Muscle layer of duodenum (tissue), 2 donors: ENCODE measurements at regions not wholly inside any gene's neighbourhood (a gene's known extent, or its start where the extent isn't known, plus 50 kb on each side); places are given as distances from the start of the nearest gene placed in this dataset.

Experiments used
- H3K27ac ChIP-seq: one replicate; pipeline ENCODE4 v1.7.0; 2013; ENCODE audit warnings: mild to moderate bottlenecking, low read length
- H3K27me3 ChIP-seq: one replicate; pipeline ENCODE4 v1.7.0; 2013; ENCODE audit warnings: low read depth, mild to moderate bottlenecking, control low read depth, low read length
- H3K36me3 ChIP-seq, 2 donors: one replicate each; pipeline ENCODE4 v1.7.0; 2013; ENCODE audit warnings: low read length in 2 of 2, control low read depth in 1 of 2, mild to moderate bottlenecking in 1 of 2; ENCODE audit not compliant: insufficient read depth in 2 of 2, control insufficient read depth in 1 of 2
- H3K4me1 ChIP-seq, 2 donors: one replicate each; pipeline ENCODE4 v1.7.0; 2013; ENCODE audit warnings: low read length in 2 of 2, mild to moderate bottlenecking in 2 of 2, control low read depth in 1 of 2, moderate library complexity in 1 of 2; ENCODE audit not compliant: insufficient read depth in 2 of 2, control insufficient read depth in 1 of 2
- H3K4me3 ChIP-seq, 2 donors: one replicate each; pipeline ENCODE4 v1.7.0; 2013; ENCODE audit warnings: low read length in 2 of 2, low read depth in 1 of 2, mild to moderate bottlenecking in 1 of 2
- H3K9me3 ChIP-seq, 2 donors: one replicate each; pipeline ENCODE4 v1.7.0; 2013; ENCODE audit warnings: low read length in 2 of 2, control low read depth in 1 of 2, mild to moderate bottlenecking in 1 of 2; ENCODE audit not compliant: control insufficient read depth in 1 of 2
- donor health status: healthy.

- Histone ChIP-seq H3K4me3 (no peak overlapping the region), H3K36me3 (no peaks in the 10 kb centered on the region), H3K9me3 (no peaks in the 10 kb centered on the region), H3K4me1 (no peaks in the 10 kb centered on the region), H3K27ac (no peak overlapping the region), H3K27me3 (no peaks in the 10 kb centered on the region)
These were observed 171.6 kb downstream of the SLC6A15 start for GRCh38 chr12:84741031-84741430.

- H3K36me3 ChIP-seq, result no peaks in the 10 kb centered on the region
- H3K9me3 ChIP-seq, result no peaks in the 10 kb centered on the region
- H3K4me3 ChIP-seq, result no peak overlapping the region
- no peaks in the 10 kb centered on the region for H3K4me1 ChIP-seq
- no peaks in the 10 kb centered on the region for H3K27me3 ChIP-seq
- H3K27ac ChIP-seq, result no peak overlapping the region
These were observed 172.0 kb downstream of the SLC6A15 start for GRCh38 chr12:84740602-84741001.

- H3K27ac ChIP-seq, result no peak overlapping the region
- no peak overlapping the region for H3K4me3 ChIP-seq
- H3K27me3 ChIP-seq, result no peaks in the 10 kb centered on the region
- H3K4me1 ChIP-seq, result no peaks in the 10 kb centered on the region
- H3K36me3 ChIP-seq, result no peaks in the 10 kb centered on the region
- H3K9me3 ChIP-seq, result no peaks in the 10 kb centered on the region
These were observed 174.1 kb downstream of the SLC6A15 start for GRCh38 chr12:84738481-84738972.

DNA sequence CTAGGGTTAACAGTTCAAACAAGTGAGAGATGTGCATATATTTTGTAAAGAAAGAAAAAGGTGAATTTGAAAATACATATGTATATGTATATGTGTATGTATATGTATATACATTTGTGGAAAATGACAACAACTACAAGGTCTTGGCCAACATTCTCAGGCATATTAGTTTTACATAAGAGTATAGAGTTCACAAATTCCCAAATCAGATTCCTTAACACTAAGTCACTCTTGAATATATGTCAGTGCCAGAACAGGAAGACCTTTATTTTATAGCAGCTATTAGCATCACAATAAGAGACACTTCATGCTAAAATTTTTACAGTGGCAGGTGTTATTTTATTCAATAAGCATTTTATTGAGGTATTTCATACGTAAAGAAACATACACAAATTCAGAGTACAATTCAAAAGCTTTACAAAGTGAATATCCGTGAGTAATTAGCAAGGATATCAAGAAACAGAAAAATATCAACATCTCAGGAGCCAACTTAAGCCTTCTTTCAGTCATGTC is 179.7 kb downstream of the SLC6A15 start:
- Histone ChIP-seq H3K4me3 (no peak overlapping the region), H3K4me1 (no peaks in the 10 kb centered on the region), H3K27ac (no peak overlapping the region), H3K9me3 (no peaks in the 10 kb centered on the region), H3K27me3 (no peaks in the 10 kb centered on the region), H3K36me3 (no peaks in the 10 kb centered on the region)

DNA sequence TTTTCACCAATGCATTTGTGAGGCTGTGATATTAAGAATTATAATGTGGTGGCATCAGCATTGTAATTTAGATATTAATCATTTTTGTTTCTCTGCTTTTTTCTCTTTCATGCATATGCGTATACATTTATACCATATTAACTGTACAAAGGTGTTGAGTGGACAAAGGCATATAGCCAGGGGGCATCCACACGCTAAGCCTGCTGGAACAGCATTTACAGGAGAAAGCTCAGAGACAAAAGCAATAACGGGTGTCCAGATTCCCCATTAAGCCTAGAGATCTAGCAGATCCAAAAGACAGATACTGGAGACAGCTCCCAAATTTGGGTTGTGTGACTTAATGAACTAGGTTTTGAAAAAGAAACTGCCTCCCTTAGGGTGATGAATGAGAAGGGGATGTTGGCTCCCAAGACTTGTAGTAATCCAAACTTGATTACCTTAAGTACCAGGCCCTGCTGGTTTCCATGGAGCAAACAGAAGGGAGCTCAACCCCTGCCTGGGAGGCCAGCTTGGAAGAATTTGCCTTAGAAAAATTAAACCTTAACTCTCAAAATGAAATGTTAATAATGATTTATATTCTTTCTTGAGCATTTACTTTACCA is 181.9 kb downstream of the SLC6A15 start:
- no peaks in the 10 kb centered on the region for H3K27me3 ChIP-seq
- H3K4me3 ChIP-seq, result no peak overlapping the region
- no peaks in the 10 kb centered on the region for H3K9me3 ChIP-seq
- H3K27ac ChIP-seq, result no peak overlapping the region
- no peaks in the 10 kb centered on the region for H3K4me1 ChIP-seq
- no peaks in the 10 kb centered on the region for H3K36me3 ChIP-seq

DNA sequence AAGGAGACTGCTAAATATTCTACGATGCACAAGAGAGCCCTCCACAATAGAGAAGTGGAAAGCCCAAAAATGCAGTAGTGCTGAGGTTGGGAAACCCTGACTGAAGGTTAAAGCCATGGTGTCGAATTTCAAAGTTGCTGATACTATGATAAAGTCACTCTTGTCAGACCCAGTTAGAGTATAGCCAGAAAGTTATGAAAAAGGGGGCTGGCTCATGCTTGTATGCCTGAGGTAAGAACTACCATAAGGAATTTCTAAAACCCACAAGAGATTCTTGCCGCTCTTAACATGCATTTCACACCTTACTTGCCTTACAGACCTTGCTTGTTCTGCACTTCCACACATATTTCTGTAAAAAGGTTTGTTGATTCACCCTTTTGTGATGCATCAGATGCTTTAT is 184.6 kb downstream of the SLC6A15 start:
- H3K36me3 ChIP-seq, result no peaks in the 10 kb centered on the region
- no peaks in the 10 kb centered on the region for H3K4me1 ChIP-seq
- no peaks in the 10 kb centered on the region for H3K9me3 ChIP-seq
- H3K4me3 ChIP-seq, result no peak overlapping the region
- no peak overlapping the region for H3K27ac ChIP-seq
- no peaks in the 10 kb centered on the region for H3K27me3 ChIP-seq

- no peaks in the 10 kb centered on the region for H3K9me3 ChIP-seq
- H3K27me3 ChIP-seq, result no peaks in the 10 kb centered on the region
- no peak overlapping the region for H3K4me3 ChIP-seq
These were observed 185.8 kb downstream of the SLC6A15 start for GRCh38 chr12:84726780-84727179.

DNA sequence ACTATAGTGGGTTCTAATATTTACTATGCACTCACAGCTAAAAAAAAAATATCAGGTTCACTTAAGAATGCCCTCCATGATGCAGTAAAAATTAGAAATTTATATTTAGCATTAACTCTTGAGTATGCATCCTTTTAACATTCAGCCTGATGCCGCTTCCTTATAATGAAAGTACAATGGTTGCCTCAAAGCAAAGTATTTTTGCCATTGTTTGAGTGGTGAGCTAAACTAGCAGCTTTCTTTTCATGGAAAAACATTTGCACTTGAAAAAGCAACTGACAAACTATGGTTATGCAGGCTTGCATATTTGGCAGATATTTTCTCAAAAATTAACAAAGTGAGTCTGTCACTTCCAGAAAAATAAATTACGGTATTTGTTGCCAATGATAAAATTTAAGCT is 188.6 kb downstream of the SLC6A15 start:
- H3K4me3 ChIP-seq, result no peak overlapping the region
- no peaks in the 10 kb centered on the region for H3K4me1 ChIP-seq
- no peaks in the 10 kb centered on the region for H3K9me3 ChIP-seq
- H3K36me3 ChIP-seq, result no peaks in the 10 kb centered on the region
- H3K27me3 ChIP-seq, result no peaks in the 10 kb centered on the region
- H3K27ac ChIP-seq, result no peak overlapping the region

More at GRCh38 chr12:84726780-84727179, 185.8 kb downstream of the SLC6A15 start:
- Histone ChIP-seq H3K36me3 (no peaks in the 10 kb centered on the region), H3K4me1 (no peaks in the 10 kb centered on the region), H3K27ac (no peak overlapping the region)

DNA sequence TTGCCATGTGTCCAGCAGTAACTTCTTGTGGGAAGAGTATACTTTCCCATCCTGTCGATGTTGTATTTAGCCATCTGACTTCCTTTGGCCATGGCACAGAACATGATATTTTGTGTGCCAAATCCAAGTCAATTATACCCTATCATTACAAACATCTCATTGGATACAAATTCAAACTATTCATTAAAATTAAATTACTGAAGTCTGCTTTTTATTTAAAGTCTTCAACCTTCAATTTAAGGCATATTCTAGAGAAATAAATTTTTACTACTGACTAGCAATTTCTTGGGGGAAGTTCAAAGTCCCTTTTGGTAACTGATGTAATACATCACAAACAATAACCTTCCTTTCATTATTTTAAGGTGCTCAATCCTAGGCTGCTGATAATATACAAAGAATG is 192.6 kb downstream of the SLC6A15 start:
- Histone ChIP-seq H3K27ac (no peak overlapping the region), H3K4me3 (no peak overlapping the region), H3K9me3 (no peaks in the 10 kb centered on the region), H3K27me3 (no peaks in the 10 kb centered on the region), H3K4me1 (no peaks in the 10 kb centered on the region), H3K36me3 (no peaks in the 10 kb centered on the region)

- no peaks in the 10 kb centered on the region for H3K4me1 ChIP-seq
- H3K27me3 ChIP-seq, result no peaks in the 10 kb centered on the region
- no peak overlapping the region for H3K4me3 ChIP-seq
- no peaks in the 10 kb centered on the region for H3K9me3 ChIP-seq
- H3K36me3 ChIP-seq, result no peaks in the 10 kb centered on the region
- H3K27ac ChIP-seq, result no peak overlapping the region
These were observed 193.7 kb downstream of the SLC6A15 start for GRCh38 chr12:84718906-84719305.

- Histone ChIP-seq H3K36me3 (no peaks in the 10 kb centered on the region), H3K4me1 (no peaks in the 10 kb centered on the region), H3K9me3 (no peaks in the 10 kb centered on the region), H3K4me3 (no peak overlapping the region), H3K27ac (no peak overlapping the region), H3K27me3 (no peaks in the 10 kb centered on the region)
These were observed 199.9 kb downstream of the SLC6A15 start for GRCh38 chr12:84712747-84713146.

- Histone ChIP-seq H3K27me3 (no peaks in the 10 kb centered on the region), H3K36me3 (no peaks in the 10 kb centered on the region), H3K4me1 (no peaks in the 10 kb centered on the region), H3K27ac (no peak overlapping the region), H3K4me3 (no peak overlapping the region), H3K9me3 (no peaks in the 10 kb centered on the region)
These were observed 206.2 kb downstream of the SLC6A15 start for GRCh38 chr12:84706374-84706773.
